GM12892 (cell line): ENCODE measurements at regions not wholly inside any gene's neighbourhood (a gene's known extent, or its start where the extent isn't known, plus 50 kb on each side); places are given as distances from the start of the nearest gene placed in this dataset.
"Not testable (repeated sequence)": the region's sequence is repeated elsewhere in the genome, so short reads cannot be mapped to it uniquely, and the experiment has no call there.

ENCODE experiments used
- POLR2A ChIP-seq: IDR thresholded peaks from 2 replicates; pipeline ENCODE4 v1.6.1; 2011; ENCODE audit warnings: low read depth, low read length, control low read depth
- POLR2AphosphoS5 ChIP-seq: IDR thresholded peaks from 2 replicates; pipeline ENCODE4 v1.6.1; 2011; ENCODE audit warnings: low read depth, low read length, control low read depth

DNA sequence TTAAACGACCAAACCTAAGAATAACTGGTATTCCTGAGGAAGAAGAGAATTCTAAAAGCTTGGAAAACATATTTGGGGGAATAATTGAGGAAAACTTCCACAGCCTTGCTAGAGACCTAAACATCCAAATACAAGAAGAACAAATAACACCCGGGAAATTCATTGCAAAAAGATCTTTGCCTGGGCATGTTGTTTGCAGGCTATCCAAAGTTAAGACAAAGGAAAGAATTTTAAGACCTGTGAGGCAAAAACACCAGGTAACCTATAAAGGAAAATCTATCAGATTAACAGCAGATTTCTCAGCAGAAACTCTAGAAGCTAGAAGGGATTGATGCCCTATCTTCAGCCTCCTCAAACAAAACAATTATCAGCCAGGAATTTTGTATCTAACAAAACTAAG lies 82.2 kb upstream of the TRPC7 start:
- not testable (repeated sequence) for TF ChIP-seq POLR2AphosphoS5, POLR2A
